ENCODE measurements at regions not wholly inside any gene's neighbourhood (a gene's known extent, or its start where the extent isn't known, plus 50 kb on each side); places are given as distances from the start of the nearest gene placed in this dataset.

- TF ChIP-seq CTCF (conservative IDR thresholded peaks at IDR 0.05; ENCODE audit: low read length) = no peak
- no peak for TF ChIP-seq EZH2phosphoT487 (IDR thresholded peaks at IDR 0.05; ENCODE audit: borderline replicate concordance)
These were observed 248.9 kb downstream of the GLI2 start for GRCh38 chr2:120984452-120985173.
